GM18868 (cell line): ENCODE measurements at regions not wholly inside any gene's neighbourhood (a gene's known extent, or its start where the extent isn't known, plus 50 kb on each side); places are given as distances from the start of the nearest gene placed in this dataset.
"Not testable (repeated sequence)": the region's sequence is repeated elsewhere in the genome, so short reads cannot be mapped to it uniquely, and the experiment has no call there.

Source experiments
- ATAC-seq: cut with Tn5 transposase; IDR thresholded peaks from one replicate; pipeline ENCODE4 v1.9.1; 2021; ENCODE audit warnings: mild to moderate bottlenecking, moderate library complexity; ENCODE audit not compliant: unreplicated experiment

DNA sequence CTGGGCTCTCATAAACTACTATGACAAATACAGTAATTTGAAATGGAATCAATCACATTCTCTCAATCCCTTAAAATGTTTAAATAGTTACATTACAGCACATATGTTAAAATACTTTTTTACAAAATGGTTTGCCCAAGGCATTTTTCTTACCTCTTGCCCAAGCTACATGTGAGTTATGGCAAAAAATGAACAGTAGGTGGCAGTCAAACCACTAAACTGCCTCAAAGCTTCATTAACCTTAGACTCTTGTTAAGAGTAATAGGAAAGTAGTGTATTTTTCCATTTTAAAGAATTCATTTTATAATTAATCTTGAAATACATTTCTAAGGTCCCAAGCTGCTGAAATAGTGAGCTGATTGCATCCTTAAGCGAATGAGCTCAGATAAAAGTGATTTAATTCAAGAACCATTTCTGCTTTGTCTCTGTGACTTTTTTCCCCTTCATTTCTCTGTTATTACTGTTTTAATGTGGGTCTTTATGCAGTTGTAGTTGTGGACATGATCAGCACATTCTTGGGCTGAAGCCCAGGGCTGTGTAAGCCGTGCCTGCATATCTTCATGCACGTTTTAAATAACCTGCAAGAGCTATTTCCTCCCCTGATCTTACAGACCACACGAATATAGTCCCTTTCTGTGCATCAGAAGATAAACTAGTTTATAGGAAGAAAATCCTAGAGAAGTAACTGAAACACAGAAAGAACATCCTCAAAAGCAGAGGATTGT, 311.8 kb downstream of the LNPK start:
- peak; percentile 76 for ATAC-seq

DNA sequence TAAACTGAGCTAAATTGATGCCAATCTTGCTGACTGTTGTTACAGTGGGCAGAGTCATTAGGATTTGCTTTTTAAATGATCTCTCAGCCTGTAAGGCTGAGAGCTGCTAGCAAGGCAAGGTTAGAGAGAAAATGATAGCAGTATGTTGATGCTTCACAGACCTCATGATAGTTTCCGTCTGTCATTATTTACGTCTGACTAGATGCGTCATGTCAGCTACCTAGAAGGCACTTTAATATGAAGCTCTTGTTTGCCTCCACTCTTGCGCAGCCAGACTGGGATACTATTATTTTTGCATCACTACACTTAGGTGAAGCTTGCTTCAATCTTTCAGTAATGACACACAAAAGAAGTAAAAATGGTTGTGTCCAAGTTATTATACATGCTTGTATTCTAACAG, 313.8 kb downstream of the LNPK start:
- no peak for ATAC-seq

DNA sequence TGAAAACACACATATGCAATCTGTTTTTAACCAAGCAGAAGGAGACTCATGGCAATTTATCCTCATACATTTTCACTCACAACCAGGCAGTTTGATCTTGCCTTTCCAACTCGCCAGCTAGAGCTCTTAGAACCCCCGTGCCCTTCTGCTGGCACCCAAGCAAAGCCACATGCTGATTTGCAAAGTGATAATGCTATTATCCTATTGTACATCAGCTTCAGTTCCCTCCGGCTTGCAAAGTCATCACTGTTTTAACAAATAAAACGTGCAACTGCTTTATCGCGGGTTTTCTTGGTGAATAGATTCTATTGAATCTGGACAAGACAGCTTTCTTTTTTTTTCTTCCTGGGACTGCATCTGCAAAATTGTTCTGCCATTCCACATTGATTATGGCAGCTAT, 314.6 kb downstream of the LNPK start:
- no peak for ATAC-seq

DNA sequence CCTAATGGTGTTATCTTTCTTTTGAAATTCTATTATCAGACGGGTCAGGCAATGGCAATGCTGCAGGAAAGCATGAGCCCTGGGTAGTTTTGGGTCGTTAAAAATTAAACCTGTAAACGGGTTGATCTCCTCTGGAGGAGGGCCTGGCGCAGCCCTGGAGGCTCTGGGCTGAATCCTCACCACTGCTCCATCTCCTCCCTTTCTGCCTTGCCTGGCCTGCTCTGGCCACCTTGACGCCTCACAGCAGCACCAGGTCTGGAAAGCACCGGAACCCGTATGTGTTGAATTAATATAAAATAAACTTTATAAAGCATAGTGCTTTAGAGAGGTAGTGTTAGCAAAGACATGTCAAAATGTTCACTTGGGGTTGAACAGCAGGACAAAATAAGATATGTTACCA, 316.1 kb downstream of the LNPK start:
- no peak for ATAC-seq

DNA sequence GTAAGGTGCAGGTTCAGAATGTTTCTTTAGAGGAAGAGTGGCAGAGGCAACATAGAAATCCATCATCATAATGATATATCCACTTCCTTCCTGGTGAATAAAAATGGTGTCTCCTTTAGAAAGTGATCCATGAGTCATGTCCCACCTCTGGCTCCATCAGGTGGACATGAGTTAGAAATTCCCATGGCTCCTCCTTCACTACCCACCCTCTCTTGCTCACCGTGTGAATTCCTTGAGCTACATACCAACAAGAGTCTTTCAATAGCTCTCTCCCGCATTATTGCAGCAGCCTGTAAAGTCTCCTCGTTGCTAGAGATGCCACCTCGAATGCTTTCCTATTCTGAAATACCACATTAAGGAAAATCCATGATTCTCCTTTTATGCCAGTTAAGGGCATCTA, 317.6 kb downstream of the LNPK start:
- no peak for ATAC-seq

DNA sequence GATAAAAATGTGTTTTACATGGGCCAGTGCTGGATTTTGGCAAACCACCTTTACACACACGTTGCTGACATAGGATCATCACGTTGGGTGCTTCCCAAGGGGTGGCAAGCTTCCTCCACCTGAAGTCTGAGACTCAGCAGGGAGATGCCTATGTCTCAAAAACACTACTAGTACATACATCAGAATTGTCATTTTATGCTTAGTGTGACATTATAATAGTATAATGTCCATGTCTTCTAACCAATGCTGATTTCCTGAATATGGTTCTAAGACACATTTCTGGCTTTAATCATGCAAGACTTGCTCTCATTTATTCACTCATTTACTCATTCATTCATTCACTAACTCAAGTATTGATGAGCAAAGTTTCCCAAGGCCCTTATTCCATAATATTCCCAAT, 322.3 kb downstream of the LNPK start:
- no peak for ATAC-seq

DNA sequence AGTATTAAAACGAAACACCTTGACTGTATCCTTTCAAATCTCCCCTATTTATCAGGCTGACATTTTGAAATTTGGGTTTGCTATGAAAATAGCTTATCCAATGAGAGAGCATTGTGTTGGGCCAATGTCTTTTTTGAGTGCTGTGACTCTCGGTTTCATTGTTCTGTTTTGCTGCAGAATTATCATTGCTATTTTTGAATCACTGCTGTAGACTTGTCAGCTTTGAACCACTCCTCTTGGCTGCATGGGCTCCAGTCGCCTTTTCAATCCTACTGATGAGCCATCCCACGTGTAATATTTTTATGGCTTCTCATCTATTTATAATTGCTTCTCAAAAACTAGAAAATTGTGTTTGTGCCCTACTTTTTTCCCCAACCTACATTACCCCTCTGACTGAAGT, 322.8 kb downstream of the LNPK start:
- no peak for ATAC-seq

DNA sequence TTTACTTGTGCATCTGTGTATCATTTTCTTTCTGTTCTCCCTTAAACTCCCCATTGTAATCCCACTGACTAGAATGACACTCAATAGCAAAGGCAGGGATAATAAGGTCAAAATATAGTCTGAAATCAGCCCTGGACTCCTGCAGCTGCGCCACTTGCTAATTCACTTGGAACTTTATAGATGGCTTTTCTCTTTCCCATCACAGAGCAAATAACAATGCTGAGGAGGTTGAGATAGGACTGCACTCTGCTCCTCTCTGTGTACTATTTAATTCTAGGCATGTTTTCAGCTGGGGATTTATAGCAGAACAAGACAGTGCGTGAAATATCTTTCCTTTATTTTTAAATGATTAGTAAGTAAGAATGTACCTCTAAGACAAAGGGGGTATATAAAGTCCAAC, 324.2 kb downstream of the LNPK start:
- no peak for ATAC-seq

DNA sequence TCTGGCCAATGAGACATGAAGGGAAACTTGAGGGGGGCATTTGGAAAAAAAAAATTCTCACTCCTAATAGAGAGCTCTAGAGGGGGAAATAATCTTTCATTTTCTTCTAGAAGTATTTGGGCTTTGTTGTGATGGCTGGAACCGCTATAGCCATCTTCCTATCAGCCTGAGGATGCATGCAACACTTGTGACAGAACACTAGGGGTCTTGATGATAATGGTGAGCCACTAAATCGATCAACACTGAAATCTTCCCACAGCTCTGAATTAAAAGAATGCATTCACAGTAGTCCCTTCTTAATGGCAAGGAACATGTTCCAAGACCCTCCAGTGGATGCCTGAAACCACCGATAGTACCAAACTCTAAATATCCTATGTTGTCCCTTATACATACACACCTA, 325.3 kb downstream of the LNPK start:
- no peak for ATAC-seq

DNA sequence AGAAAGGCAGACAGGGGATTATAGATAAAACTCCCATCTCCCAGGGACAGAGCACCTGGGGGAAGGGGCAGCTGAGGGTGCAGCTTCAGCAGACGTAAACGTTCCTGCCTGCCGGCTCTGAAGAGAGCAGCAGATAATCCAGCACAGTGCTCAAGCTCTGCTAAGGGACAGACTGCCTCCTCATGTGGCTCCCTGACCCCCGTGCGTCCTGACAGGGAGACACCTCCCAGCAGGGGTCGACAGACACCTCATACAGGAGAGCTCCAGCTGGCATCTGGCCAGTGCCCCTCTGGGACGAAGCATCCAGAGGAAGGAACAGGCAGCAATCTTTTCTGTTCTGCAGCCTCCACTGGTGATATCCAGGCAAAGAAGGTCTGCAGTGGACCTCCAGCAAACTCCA, 333.3 kb downstream of the LNPK start:
- ATAC-seq, result not testable (repeated sequence)

DNA sequence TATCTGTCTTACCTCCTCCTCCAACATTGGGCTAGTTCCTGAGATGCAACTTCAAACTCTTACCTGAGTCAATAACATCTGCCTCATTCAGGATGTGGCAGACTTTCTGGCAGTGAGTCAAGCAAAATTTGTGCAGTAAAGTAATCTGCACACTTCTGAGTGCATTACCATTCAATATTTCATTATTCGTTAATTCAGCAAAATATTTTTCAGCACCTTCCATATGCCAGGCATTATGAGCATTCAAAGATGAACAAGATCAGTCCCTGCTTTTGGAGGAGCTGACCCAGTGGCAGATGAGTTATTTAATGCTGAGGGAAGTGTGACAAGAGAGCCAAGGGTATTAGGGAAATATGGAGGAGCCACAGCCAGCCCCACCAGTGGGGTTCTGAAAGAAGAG, 339.7 kb downstream of the LNPK start:
- ATAC-seq, result no peak

DNA sequence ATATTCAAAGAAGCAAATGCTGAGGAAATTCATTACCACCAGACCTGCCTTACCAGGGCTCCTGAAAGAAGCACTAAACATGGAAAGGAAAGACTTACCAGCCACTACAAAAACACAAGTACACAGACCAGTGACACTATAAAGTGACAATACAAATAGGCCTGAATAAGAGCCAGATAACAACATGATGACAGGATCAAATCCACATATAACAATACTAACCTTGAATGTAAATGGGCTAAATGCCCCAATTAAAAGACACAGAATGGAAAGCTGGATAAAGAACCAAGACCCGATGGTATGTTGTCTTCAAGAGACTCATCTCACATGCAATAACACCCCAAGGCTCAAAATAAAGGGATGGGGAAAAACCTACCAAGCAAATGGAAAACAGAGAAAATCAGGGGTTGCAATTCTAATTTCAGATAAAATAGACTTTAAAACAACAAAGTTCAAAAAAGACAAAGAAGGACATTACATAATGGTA, 353.4 kb downstream of the LNPK start:
- ATAC-seq, result no peak

DNA sequence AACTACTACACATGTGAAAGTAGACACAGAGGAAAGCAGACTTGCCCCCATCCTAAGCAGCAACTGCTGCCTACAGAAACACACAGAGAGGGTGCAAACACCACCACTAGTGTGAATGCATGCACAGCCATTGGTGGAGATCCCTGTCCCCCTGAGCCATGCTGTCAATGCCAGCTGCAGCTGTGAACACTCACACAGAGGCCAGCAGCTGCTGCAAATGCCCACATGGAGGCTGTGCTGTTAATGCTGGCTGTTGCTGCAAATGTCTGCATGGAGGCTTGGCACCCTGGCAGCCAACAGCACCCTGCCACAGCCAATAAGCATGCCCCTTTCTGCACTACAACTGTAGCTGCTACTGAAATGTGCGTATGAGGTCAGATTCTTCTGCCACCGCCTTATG, 355.0 kb downstream of the LNPK start:
- ATAC-seq, result no peak

DNA sequence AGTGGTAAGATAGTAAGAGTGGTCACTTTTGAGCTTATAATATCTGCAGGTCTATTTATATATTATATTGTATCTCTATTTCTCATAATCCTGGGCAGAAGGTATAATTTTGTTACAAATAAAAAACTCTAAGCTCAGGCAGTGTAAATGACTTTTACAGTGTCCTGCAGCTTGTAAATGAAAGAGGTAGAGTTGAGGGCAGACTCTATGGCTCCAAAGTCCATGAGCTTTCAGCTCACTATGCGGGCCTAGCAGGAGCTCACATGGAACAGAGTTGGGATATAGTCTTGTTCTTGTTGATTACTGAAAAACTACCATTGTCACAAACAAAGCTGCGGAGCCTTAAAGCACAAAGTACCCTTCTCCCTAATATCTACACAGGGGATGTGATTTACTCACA, 361.4 kb downstream of the LNPK start:
- ATAC-seq, result no peak

DNA sequence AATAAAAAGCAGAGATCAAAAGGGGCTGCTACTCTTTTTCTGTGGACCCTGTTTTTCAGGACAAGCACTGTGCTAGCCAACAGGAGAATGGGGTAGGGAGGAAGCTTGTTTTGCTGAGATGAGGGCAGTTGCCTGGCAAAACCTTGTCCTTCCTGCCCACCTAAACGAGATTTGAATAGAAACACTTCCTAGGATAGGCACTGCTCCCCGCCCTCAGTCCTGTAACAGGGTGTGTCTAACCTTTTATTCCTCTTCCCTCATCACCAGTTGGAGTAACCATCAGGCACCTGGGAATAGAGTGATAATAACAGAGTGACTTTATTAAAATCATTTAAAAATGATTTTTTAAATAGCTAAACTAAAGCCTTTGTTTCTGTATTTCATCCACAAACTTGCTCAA, 368.8 kb downstream of the LNPK start:
- no peak for ATAC-seq

DNA sequence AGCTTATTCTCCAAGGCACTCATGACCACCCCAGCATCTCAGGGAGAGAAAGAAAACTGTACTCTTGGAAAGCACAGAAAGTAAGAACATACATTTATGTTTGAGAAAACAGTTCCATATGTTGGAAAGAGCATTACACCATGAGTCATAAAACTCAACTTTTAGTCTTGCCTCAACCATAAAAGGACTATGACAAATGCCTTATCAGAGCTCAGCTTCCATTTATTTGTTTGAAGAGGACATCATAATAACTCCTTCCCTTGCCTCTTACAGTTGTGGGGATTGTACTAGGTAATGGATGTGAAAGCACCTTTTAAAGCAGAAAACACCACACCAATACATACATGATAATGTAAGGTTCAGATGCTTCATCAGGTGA, 370.8 kb downstream of the LNPK start:
- ATAC-seq, result no peak

DNA sequence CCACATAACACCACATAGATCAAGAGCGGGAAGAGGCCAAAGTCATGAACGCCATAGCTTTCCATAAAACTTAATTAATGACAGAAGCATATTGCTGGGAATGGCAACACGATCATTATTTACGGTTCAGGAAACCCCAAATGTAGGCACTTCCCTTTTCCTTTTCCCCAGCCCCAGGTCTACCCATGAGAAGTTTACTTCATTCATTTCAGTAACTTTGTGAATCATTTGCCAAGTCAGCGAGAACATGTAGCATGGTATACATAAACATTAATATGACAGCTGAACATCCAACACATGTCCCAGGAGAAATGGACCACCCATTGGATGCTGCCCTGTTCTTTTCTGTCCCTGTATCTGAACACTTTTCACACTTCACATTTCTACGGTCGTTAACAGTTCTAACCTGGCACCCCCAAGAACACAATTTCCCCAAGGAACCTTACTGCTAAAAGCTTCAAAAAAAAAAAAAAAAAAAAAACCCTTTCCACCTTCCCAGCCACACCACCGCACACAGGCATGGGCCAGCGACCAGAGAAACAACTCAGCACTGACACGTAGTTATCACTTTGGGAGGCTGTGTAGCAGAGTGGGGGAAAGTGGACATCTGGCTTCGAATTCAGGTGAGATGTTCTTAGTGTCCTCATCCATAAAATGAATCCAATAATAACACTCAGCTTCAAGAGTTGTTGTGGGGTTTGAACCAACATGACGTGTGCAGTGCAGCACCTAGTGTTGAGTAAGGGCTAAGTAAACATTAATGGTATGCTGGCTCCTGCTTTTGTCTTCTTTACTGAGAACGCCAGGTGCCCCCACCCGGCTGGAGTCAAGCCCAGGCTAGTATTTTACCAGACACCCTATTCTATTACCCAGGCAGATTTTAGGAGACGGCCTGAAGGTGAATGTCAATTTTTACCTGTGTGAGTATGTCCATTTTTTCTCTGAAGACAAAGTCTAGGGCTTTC, 371.5 kb downstream of the LNPK start:
- no peak for ATAC-seq

DNA sequence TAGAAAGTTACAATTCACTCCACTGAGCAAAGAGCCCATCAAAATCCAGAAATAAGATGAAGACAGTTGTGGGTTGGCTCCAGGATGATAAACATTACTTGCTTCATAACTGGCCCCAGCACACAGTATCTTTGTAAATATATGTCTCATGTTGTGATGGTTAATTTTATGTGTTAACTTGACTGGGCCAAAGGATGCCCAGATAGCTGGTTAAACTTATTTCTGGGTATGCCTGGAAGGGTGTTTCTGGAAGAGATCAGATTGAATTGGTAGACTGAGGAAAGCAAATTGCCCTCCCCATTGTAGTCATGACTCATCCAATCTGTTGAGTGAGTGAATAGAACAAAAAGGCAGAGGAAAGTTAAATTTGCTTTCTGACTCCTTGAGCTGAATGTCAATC, 373.8 kb downstream of the LNPK start:
- ATAC-seq, result no peak

DNA sequence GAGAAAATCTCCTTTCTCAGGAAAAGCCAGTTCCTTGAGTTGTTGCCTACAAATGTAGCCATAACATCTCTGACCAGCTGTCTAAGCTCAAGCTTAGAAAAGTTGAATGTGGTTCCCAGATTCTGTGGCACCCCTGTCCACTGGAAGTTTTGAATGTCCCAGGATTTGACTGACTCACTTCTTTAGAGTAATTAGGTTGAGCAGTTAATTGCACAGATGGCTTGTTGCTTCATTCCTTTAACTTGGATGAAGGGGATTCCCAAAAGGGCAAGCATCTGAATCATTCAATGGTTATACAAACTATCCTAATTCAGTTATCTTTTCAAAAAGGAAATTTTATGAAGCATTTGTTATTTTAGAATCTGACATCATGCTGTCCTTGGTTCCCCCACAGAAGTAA, 374.7 kb downstream of the LNPK start:
- ATAC-seq, result no peak

DNA sequence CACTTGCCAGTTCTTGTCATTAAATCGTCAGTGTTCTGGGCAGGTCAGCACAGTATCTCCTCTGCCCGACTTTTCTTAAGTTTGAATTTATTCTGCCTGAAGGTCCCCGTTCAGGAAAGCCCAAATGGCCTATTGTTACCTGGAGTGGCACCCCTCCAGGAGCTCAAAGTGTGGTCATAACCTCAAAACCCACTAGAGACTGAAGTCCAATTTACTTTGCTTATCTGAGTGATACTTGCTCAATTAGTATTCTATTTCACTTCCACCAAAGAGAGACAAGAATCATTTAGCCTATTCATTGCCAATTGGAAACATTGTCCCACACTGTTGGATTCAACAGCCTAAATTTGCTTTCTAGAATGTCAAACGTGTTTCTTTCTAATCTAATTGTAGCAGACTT, 375.3 kb downstream of the LNPK start:
- no peak for ATAC-seq

DNA sequence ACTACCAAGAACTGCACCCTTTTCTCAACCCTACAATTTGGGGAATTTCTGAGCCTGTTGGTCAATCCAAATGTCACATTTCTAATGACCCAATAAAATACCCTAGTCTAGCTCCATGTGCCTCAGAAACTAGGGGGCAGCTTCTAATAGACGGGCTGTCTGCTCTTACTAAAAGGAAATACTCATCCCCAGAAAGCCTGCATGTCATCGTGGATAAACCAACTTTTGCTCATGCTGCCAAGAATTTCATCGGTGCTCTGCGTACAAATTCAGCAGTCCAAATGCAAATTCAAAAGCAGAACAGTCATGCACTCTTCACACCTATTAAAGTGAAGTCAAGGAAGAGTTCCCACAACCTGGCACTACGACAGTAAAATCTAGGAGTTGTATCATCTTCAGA, 377.3 kb downstream of the LNPK start:
- ATAC-seq, result no peak

DNA sequence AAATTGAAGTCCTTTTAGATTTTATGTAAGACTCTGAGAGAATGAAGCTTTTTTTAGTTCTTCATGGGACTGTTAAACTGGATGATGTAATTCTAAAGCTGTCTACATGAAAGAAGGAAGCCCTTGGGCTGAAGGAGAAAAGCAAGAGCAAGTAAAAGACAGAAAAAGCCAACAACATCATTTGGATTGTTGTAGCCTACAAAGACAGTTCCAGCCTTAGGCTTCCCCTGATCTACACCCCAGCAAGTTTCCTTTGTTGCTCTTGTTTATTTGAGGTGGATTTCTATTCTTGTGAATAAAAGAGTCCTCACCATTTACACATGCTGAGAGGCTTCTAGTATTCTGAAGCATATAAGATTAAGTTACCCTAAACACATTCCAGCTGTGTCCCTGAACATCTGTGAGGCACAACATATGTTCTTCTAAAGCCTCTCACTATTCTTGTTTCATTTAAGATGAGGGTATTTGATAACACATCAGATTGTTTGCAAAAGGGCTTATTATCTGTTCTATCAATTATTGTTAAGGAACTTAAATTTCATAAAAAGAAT, 377.8 kb downstream of the LNPK start:
- no peak for ATAC-seq
